Right atrium auricular region (tissue), 2 donors: ENCODE measurements at regions not wholly inside any gene's neighbourhood (a gene's known extent, or its start where the extent isn't known, plus 50 kb on each side); places are given as distances from the start of the nearest gene placed in this dataset.

Source experiments
- DNase-seq: peaks from one replicate; pipeline ENCODE4 v3.0.0-alpha.2; 2019; ENCODE audit warnings: low spot score
- H3K27ac ChIP-seq, 2 donors: fragments of 200-600 bp; sonication (generic); 1 replicate in 1 of 2; 2 replicates in 1 of 2; pipeline ENCODE4 v1.5.1; 2016 to 2019
- H3K27me3 ChIP-seq, 2 donors: fragments of 200-600 bp; sonication (generic); one replicate each; pipeline versions ENCODE4 v1.5.1 to v1.6.0; 2017 to 2019
- H3K36me3 ChIP-seq: fragments of 200-600 bp; sonication (generic); one replicate; pipeline ENCODE4 v1.5.1; 2016
- H3K4me1 ChIP-seq, 2 donors: fragments of 200-600 bp; sonication (generic); one replicate each; pipeline versions ENCODE4 v1.5.1 to v1.6.0; 2017 to 2019
- H3K4me3 ChIP-seq, 2 donors: fragments of 200-600 bp; sonication (generic); 1 replicate in 1 of 2; 2 replicates in 1 of 2; pipeline ENCODE4 v1.5.1; 2017 to 2019; ENCODE audit warnings: mild to moderate bottlenecking in 1 of 2, moderate library complexity in 1 of 2
- H3K9me3 ChIP-seq, 2 donors: fragments of 200-600 bp; sonication (generic); one replicate each; pipeline ENCODE4 v1.5.1; 2019
- TF ChIP-seq, protein P1 (sequence below), 2 donors: fragments of 200-600 bp; sonication (generic); IDR thresholded peaks; one replicate each; pipeline ENCODE4 v1.5.1; 2019; ENCODE audit warnings: antibody characterized with exemption in 2 of 2

DNA sequence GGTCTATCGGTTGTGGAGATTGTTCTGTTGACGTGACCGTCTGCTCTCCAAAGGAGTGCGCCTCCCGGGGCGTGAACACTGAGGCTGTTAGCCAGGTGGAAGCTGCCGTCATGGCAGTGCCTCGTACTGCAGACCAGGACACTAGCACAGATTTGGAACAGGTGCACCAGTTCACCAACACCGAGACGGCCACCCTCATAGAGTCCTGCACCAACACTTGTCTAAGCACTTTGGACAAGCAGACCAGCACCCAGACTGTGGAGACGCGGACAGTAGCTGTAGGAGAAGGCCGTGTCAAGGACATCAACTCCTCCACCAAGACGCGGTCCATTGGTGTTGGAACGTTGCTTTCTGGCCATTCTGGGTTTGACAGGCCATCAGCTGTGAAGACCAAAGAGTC is 128.9 kb upstream of the DMRT1 start:
- Histone ChIP-seq H3K4me3 (no peak overlapping the region), H3K27me3 (no peaks in the 10 kb centered on the region), H3K9me3 (no peaks in the 10 kb centered on the region), H3K36me3 (peaks cover 49% of the 10 kb centered on the region), H3K27ac (peak overlapping the region; percentile 60 to 88), H3K4me1 (peaks cover 0 to 75% of the 10 kb centered on the region in 2 donors)
- DNase-seq, result no peak
- TF ChIP-seq, protein P1, sequence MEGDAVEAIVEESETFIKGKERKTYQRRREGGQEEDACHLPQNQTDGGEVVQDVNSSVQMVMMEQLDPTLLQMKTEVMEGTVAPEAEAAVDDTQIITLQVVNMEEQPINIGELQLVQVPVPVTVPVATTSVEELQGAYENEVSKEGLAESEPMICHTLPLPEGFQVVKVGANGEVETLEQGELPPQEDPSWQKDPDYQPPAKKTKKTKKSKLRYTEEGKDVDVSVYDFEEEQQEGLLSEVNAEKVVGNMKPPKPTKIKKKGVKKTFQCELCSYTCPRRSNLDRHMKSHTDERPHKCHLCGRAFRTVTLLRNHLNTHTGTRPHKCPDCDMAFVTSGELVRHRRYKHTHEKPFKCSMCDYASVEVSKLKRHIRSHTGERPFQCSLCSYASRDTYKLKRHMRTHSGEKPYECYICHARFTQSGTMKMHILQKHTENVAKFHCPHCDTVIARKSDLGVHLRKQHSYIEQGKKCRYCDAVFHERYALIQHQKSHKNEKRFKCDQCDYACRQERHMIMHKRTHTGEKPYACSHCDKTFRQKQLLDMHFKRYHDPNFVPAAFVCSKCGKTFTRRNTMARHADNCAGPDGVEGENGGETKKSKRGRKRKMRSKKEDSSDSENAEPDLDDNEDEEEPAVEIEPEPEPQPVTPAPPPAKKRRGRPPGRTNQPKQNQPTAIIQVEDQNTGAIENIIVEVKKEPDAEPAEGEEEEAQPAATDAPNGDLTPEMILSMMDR (IDR thresholded peaks at IDR 0.05), result no peak

- Histone ChIP-seq H3K27me3 (no peaks in the 10 kb centered on the region), H3K4me3 (no peak overlapping the region), H3K4me1 (peaks cover 0 to 74% of the 10 kb centered on the region in 2 donors)
Measured at GRCh38 chr9:713091-713490, 128.4 kb upstream of the DMRT1 start.

DNA sequence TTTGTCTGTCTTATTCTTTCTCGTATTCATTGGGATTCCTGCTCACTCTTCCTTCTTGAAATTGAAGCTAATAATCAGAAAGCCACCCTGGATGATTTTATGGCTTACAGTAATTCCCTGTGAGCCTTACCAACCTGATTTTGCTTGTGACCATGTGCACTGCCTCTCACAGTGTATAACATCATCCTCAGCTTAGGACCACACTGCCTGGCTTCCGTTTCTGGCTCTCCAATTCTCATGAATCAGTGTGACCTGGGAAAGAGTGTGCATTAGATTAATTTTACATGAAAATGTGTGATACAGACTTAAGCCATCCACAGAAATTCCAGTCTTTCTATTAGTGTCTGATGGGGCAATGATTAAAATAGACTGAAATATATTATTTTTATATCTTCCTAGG is 126.8 kb upstream of the DMRT1 start:
- peaks cover 0 to 66% of the 10 kb centered on the region in 2 donors for H3K4me1 ChIP-seq
- no peaks in the 10 kb centered on the region for H3K9me3 ChIP-seq
- H3K27ac ChIP-seq, result peak overlapping the region; percentile 60 to 88
- H3K36me3 ChIP-seq, result peaks cover 49% of the 10 kb centered on the region
- no peaks in the 10 kb centered on the region for H3K27me3 ChIP-seq
- TF ChIP-seq, protein P1 (IDR thresholded peaks at IDR 0.05), result no peak
- H3K4me3 ChIP-seq, result no peak overlapping the region
- DNase-seq, result no peak

More at GRCh38 chr9:713091-713490, 128.4 kb upstream of the DMRT1 start:
- TF ChIP-seq, protein P1 (IDR thresholded peaks at IDR 0.05), result no peak
- Histone ChIP-seq H3K27ac (peak overlapping the region; percentile 60 to 88), H3K9me3 (no peaks in the 10 kb centered on the region), H3K36me3 (peaks cover 49% of the 10 kb centered on the region)
- no peak for DNase-seq

- Histone ChIP-seq H3K9me3 (no peaks in the 10 kb centered on the region), H3K4me3 (no peak overlapping the region), H3K36me3 (peaks cover 44% of the 10 kb centered on the region), H3K27ac (peak overlapping the region; percentile 60 to 88), H3K4me1 (peaks cover 0 to 73% of the 10 kb centered on the region in 2 donors), H3K27me3 (no peaks in the 10 kb centered on the region)
- DNase-seq, result no peak
- TF ChIP-seq, protein P1 (IDR thresholded peaks at IDR 0.05), result no peak
Measured at GRCh38 chr9:715300-715699, 126.2 kb upstream of the DMRT1 start.

DNA sequence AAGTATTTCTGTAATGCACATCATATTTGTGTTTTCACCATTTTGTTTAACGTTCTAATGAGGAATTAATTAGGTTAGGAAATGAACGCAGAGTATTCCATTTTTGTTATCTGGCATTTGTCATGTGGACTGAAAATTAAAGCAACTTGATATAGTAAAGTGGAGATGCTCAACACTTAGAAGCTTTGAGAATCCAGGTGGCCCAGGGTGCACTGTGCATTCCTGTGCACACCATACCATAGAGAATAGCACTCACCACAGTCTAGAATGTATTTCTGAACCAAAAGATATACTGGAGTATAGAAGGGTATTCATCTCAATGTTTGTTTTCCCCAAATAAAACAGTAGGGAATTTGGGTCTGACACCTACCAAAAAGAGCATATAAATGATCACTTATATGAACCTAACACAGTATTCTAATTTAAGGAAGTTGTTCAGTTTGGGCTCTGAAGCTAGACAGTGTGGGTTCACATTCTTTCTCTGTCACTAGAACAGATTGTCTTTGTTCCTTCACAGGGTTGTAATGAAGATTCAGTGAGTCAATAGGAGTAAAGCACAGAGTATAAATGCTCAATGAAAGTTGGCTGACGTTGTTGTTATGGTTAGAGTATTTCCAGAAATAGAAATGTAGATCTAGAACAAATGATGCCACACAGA is 125.6 kb upstream of the DMRT1 start:
- no peaks in the 10 kb centered on the region for H3K9me3 ChIP-seq
- no peaks in the 10 kb centered on the region for H3K27me3 ChIP-seq
- peak overlapping the region; percentile 60 to 88 for H3K27ac ChIP-seq
- no peak overlapping the region for H3K4me3 ChIP-seq
- TF ChIP-seq, protein P1 (IDR thresholded peaks at IDR 0.05), result no peak
- H3K36me3 ChIP-seq, result peaks cover 38% of the 10 kb centered on the region
- H3K4me1 ChIP-seq, result peaks cover 0 to 78% of the 10 kb centered on the region in 2 donors
- no peak for DNase-seq

- Histone ChIP-seq H3K4me1 (peaks cover 0 to 81% of the 10 kb centered on the region in 2 donors), H3K36me3 (peaks cover 22% of the 10 kb centered on the region), H3K27ac (peak overlapping the region; percentile 60 to 88), H3K4me3 (no peak overlapping the region), H3K27me3 (no peaks in the 10 kb centered on the region), H3K9me3 (no peaks in the 10 kb centered on the region)
- DNase-seq, result no peak
- TF ChIP-seq, protein P1 (IDR thresholded peaks at IDR 0.05), result no peak
Measured at GRCh38 chr9:717722-718121, 123.8 kb upstream of the DMRT1 start.
